NB4 (cell line): ENCODE measurements at regions not wholly inside any gene's neighbourhood (a gene's known extent, or its start where the extent isn't known, plus 50 kb on each side); places are given as distances from the start of the nearest gene placed in this dataset.

ENCODE experiments used
- MYC ChIP-seq: IDR thresholded peaks from 2 replicates; pipeline ENCODE4 v1.6.1; 2011; ENCODE audit warnings: low read depth, low read length
- POLR2A ChIP-seq: IDR thresholded peaks from 2 replicates; pipeline ENCODE4 v1.6.1; 2011; ENCODE audit warnings: mild to moderate bottlenecking; ENCODE audit not compliant: insufficient read length; ENCODE audit errors: extremely low read depth
- TF ChIP-seq, protein P1 (sequence below): IDR thresholded peaks from one replicate; pipeline ENCODE4 v1.5.1; 2012; ENCODE audit warnings: low read depth, low read length

DNA sequence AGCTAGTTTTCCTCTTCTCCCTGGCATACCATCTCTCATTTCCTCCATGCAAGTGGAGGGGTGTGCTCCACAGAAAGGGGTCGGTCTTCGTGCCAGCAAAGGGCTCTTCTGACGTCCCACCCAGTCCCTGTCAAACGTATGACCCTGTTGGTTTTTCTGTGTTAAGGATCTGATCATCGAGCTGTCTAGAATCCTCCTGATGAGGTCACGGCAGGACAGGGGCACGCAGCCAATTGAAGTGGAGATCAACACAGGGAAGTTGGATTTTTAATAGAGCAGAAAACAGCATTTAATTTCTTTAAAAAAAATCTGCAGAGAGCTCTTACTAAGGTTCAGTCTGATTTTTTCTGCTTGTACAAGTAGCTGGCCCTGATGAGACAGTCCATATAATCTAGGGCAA lies 339.4 kb downstream of the TEX29 start:
- TF ChIP-seq, protein P1, sequence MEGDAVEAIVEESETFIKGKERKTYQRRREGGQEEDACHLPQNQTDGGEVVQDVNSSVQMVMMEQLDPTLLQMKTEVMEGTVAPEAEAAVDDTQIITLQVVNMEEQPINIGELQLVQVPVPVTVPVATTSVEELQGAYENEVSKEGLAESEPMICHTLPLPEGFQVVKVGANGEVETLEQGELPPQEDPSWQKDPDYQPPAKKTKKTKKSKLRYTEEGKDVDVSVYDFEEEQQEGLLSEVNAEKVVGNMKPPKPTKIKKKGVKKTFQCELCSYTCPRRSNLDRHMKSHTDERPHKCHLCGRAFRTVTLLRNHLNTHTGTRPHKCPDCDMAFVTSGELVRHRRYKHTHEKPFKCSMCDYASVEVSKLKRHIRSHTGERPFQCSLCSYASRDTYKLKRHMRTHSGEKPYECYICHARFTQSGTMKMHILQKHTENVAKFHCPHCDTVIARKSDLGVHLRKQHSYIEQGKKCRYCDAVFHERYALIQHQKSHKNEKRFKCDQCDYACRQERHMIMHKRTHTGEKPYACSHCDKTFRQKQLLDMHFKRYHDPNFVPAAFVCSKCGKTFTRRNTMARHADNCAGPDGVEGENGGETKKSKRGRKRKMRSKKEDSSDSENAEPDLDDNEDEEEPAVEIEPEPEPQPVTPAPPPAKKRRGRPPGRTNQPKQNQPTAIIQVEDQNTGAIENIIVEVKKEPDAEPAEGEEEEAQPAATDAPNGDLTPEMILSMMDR = no peak
- TF ChIP-seq MYC = no peak
- TF ChIP-seq POLR2A = no peak
